NCI-H345 treated with DMSO at 0.1 percent for 48 hours (cell line): ENCODE measurements at regions not wholly inside any gene's neighbourhood (a gene's known extent, or its start where the extent isn't known, plus 50 kb on each side); places are given as distances from the start of the nearest gene placed in this dataset.
"Not testable (repeated sequence)": the region's sequence is repeated elsewhere in the genome, so short reads cannot be mapped to it uniquely, and the experiment has no call there.

Experiments used
- DNase-seq: peaks from one replicate; lab custom pipeline; 2025; ENCODE audit not compliant: unreplicated experiment; lab: John Stamatoyannopoulos, UW

GRCh38 chrX:34279866-34280560, 147.9 kb upstream of the FAM47A start:
- no peak for DNase-seq

DNA sequence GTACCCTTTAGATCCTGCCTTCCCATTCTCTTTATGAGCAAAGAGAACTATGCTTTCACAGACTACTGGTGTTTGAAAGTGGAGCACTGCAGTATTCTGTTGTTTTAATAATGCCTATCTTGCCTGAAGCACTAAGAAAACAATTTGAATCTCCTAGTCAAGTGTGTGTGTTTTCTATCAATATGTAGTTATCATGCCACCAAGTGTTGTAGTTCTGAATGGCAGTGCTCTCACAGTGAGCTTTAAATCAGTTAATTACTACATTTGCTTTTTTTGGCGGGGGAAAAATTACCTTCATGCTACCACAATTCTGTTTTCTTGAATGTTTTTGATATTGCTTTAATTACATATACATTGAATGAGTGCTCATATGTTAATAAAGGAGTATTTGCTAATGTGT, 143.6 kb upstream of the FAM47A start:
- no peak for DNase-seq

GRCh38 chrX:34270434-34270833, 138.3 kb upstream of the FAM47A start:
- DNase-seq = no peak

DNA sequence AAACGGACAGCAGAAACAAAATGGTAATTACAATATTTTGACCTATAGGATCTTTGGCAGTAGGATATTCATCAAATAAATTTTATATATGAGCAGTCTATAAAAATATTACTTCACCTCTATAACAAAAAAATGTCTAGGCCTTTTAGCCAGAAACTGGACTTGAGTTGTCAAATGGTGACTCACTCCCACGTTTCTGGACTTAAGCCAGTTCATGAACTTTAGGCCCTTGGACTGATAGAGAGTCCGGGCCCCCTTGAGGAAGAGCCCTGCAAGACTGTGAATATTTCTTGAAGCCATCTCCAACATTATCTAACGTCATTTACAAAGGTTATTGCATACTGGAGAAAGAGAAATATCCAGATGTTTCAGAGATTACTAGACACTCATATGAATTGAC, 106.8 kb upstream of the FAM47A start:
- no peak for DNase-seq

DNA sequence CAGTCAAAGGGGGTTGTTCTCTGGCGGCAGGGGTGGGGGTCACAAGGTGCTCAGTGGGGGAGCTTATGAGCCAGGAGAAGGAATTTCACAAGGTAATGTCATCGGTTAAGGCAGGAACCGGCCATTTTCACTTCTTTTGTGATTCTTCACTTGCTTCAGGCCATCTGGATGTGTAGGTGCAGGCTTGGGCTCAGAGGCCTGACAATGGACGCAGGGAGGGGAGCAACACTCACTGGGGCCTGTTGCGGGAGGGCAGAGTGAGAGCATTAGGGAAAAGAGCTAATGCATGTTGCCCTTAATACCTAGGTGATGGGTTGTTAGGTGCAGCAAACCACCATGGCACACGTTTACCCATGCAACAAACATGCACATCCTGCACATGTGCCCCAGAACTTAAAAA, 98.0 kb upstream of the FAM47A start:
- not testable (repeated sequence) for DNase-seq

- no peak for DNase-seq
These were observed 95.7 kb upstream of the FAM47A start for GRCh38 chrX:34227804-34228203.

DNA sequence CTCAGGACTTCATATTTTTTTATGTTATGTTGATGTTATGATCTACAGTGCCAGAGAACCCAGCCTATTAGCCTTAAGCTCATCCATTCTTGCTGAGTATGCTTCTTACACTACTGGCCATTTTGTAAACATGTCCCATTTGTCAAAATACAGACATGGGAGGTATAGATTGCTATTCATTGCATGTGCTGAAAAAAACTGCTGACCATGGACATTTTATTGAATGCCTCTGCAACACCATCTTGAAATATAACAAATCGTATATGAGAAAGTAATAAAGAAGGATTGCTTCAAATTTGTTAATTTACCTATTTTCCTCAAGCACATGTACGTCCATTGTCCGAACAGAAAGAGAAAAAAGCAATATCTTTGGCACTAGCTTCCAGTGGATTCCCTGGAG, 91.5 kb upstream of the FAM47A start:
- no peak for DNase-seq

DNA sequence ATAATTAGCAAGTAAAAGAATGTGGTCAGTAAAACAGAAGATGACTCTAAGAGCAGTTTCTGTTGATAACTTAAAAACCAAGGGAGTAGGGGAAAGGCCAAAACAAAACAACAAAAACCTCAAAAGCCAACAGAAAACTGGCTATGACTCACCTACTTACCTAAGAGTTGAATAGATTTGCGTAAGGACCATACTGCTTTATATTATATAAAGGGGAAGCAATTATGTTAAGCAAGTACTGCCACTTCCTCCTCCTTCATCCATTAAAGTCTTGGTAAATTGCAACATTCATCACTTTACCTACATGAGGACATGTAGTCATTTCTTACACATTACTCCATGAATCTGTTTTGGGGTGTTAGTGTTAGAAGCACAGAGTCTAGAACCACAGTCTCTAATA, 85.9 kb upstream of the FAM47A start:
- DNase-seq = no peak

- DNase-seq = no peak
These were observed 65.8 kb upstream of the FAM47A start for GRCh38 chrX:34197946-34198345.
